CD1c-positive myeloid dendritic cell (primary cell): ENCODE measurements at regions not wholly inside any gene's neighbourhood (a gene's known extent, or its start where the extent isn't known, plus 50 kb on each side); places are given as distances from the start of the nearest gene placed in this dataset.

ENCODE experiments used
- DNase-seq: peaks from one replicate; pipeline ENCODE4 v3.0.0-alpha.2; 2016; ENCODE audit errors: extremely low spot score

- no peak for DNase-seq
Observed at GRCh38 chr9:23160952-23161469, 665.0 kb downstream of the ELAVL2 start.

- no peak for DNase-seq
Observed at GRCh38 chr9:23162789-23163188, 663.3 kb downstream of the ELAVL2 start.

GRCh38 chr9:23171479-23171878, 654.6 kb downstream of the ELAVL2 start:
- DNase-seq, result no peak

- no peak for DNase-seq
Observed at GRCh38 chr9:23172206-23172605, 653.8 kb downstream of the ELAVL2 start.

GRCh38 chr9:23172979-23173637, 652.9 kb downstream of the ELAVL2 start:
- no peak for DNase-seq

- DNase-seq, result no peak
Observed at GRCh38 chr9:23194281-23194680, 631.8 kb downstream of the ELAVL2 start.

GRCh38 chr9:23215688-23216087, 610.4 kb downstream of the ELAVL2 start:
- DNase-seq, result no peak

- no peak for DNase-seq
Observed at GRCh38 chr9:23219471-23219870, 606.6 kb downstream of the ELAVL2 start.

GRCh38 chr9:23220171-23220570, 605.9 kb downstream of the ELAVL2 start:
- no peak for DNase-seq

- DNase-seq, result no peak
Observed at GRCh38 chr9:23220957-23221356, 605.1 kb downstream of the ELAVL2 start.

- DNase-seq, result no peak
Observed at GRCh38 chr9:23229890-23230317, 596.1 kb downstream of the ELAVL2 start.

GRCh38 chr9:23232831-23233230, 593.2 kb downstream of the ELAVL2 start:
- DNase-seq, result no peak

- no peak for DNase-seq
Observed at GRCh38 chr9:23243523-23243922, 582.5 kb downstream of the ELAVL2 start.

- DNase-seq, result no peak
Observed at GRCh38 chr9:23245067-23245466, 581.0 kb downstream of the ELAVL2 start.

- DNase-seq, result no peak
Observed at GRCh38 chr9:23254404-23255184, 571.4 kb downstream of the ELAVL2 start.

- DNase-seq, result no peak
Observed at GRCh38 chr9:23255346-23255745, 570.7 kb downstream of the ELAVL2 start.

GRCh38 chr9:23258569-23258968, 567.5 kb downstream of the ELAVL2 start:
- no peak for DNase-seq

- no peak for DNase-seq
Observed at GRCh38 chr9:23278561-23278960, 547.5 kb downstream of the ELAVL2 start.

GRCh38 chr9:23287390-23287789, 538.6 kb downstream of the ELAVL2 start:
- DNase-seq, result no peak

GRCh38 chr9:23288545-23288944, 537.5 kb downstream of the ELAVL2 start:
- no peak for DNase-seq

- no peak for DNase-seq
Observed at GRCh38 chr9:23290973-23291372, 535.1 kb downstream of the ELAVL2 start.

GRCh38 chr9:23302281-23302680, 523.8 kb downstream of the ELAVL2 start:
- no peak for DNase-seq

GRCh38 chr9:23306731-23307130, 519.3 kb downstream of the ELAVL2 start:
- no peak for DNase-seq
